ENCODE measurements at regions not wholly inside any gene's neighbourhood (a gene's known extent, or its start where the extent isn't known, plus 50 kb on each side); places are given as distances from the start of the nearest gene placed in this dataset.

DNA sequence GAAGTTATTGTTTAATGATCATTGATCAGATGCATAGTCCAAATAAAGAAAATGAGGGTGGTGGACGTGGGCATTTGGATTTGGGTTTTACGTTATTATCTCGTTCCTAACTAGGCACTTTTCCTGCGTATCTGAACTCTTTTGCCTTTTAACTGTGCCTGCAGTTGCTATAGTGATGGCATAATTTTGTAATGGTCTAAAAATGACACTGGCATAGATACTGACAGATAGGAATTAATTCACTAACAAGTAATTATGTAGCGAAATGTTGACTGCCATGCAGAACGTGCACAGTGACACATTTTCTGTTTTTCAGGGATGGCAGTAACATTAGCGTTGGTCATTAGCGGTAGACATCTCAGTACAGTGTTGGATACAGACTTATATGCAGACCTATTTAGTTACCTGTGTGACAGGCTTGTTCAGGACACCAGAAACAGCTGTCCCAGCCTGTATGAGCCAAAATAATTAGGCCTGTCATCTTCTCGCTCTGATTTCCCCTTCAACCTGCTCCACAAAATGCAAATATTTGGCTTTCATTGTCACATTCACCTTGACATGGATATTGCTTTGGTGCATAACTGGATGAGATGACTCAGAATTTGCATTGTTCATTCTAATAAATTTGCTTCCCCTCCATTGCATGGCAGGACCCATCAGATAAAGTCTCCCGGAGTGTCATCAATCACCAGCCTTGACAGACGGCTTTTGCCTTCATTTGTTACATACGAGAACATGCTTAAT is 413.3 kb upstream of the IRX1 start:
- TF ChIP-seq POLR2A (IDR thresholded peaks at IDR 0.05) (no peak), POLR2AphosphoS5 (IDR thresholded peaks at IDR 0.05) (no peak)
- TF ChIP-seq, protein P1, sequence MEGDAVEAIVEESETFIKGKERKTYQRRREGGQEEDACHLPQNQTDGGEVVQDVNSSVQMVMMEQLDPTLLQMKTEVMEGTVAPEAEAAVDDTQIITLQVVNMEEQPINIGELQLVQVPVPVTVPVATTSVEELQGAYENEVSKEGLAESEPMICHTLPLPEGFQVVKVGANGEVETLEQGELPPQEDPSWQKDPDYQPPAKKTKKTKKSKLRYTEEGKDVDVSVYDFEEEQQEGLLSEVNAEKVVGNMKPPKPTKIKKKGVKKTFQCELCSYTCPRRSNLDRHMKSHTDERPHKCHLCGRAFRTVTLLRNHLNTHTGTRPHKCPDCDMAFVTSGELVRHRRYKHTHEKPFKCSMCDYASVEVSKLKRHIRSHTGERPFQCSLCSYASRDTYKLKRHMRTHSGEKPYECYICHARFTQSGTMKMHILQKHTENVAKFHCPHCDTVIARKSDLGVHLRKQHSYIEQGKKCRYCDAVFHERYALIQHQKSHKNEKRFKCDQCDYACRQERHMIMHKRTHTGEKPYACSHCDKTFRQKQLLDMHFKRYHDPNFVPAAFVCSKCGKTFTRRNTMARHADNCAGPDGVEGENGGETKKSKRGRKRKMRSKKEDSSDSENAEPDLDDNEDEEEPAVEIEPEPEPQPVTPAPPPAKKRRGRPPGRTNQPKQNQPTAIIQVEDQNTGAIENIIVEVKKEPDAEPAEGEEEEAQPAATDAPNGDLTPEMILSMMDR (IDR thresholded peaks at IDR 0.05) = no peak
- H3K9me3 ChIP-seq = no peaks in the 10 kb centered on the region
- intact Hi-C loops (cut with DNase I) = no loop called here

DNA sequence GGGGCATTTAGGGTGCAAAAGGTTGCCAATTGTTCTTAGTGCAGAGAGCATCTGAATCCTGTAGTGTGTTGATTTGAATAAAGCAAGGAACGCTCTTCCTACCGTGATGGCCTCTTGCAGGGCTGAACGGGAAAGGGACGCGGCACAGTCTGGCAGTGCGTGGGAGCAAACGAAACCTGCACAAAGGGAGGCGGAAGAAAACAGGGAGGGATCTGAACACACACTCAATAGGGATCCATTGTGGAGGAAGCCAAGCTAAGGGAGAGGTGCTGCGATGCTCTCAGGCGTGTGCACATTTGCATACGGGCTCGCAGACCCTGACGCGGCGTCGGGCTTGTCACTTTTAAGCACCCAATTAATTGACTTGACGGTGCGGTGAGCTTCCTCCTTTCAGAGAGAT is 414.0 kb upstream of the IRX1 start:
- Histone ChIP-seq H3K27ac (no peak overlapping the region), H3K4me3 (no peak overlapping the region), H3K4me1 (replicated peaks) (no peaks in the 10 kb centered on the region), H3K36me3 (no peaks in the 10 kb centered on the region), H3K27me3 (replicated peaks; ENCODE audit: insufficient read depth) (no peaks in the 10 kb centered on the region), H3K9me3 (no peaks in the 10 kb centered on the region)
- DNase-seq (ENCODE audit: low spot score) = no peak
- intact Hi-C loops (cut with DNase I) = no loop called here
- TF ChIP-seq POLR2AphosphoS5 (IDR thresholded peaks at IDR 0.05) = no peak
- no peak for TF ChIP-seq POLR2A (IDR thresholded peaks at IDR 0.05)
- TF ChIP-seq, protein P1 (IDR thresholded peaks at IDR 0.05) = no peak
- 66% methylated on average over 18 of the region's 18 CpGs for WGBS

More for the DNA sequence above, 413.3 kb upstream of the IRX1 start:
- Histone ChIP-seq H3K27me3 (replicated peaks; ENCODE audit: insufficient read depth) (no peaks in the 10 kb centered on the region), H3K27ac (no peak overlapping the region), H3K36me3 (no peaks in the 10 kb centered on the region), H3K4me3 (no peak overlapping the region), H3K4me1 (replicated peaks) (no peaks in the 10 kb centered on the region)
- no peak for DNase-seq (ENCODE audit: low spot score)
- WGBS = 77% methylated on average over 12 of the region's 12 CpGs

DNA sequence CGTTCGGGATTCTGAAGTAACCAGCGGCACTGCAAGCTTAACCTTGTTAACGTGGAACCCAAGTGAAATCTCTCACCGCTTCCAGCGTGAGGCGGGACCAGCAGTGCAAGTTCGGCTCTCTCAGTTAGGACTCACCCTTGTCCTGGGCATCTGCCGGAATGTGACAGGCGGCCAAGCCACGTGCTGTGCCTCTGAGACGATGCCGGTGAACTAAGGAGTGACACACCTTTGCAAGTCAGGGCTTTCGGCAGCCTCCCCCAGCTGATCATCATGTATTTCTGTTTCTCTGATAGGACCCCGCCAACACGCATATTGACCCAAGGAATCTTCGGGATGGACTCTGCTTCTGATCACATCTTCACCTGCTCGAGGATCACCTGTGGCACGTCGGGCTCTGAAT is 415.0 kb upstream of the IRX1 start:
- intact Hi-C loops (cut with DNase I) = no loop called here
- WGBS = 96% methylated on average over 20 of the region's 20 CpGs
- H3K27ac ChIP-seq = no peak overlapping the region
- no peak for DNase-seq (ENCODE audit: low spot score)
- H3K36me3 ChIP-seq = no peaks in the 10 kb centered on the region
- H3K4me1 ChIP-seq (replicated peaks) = no peaks in the 10 kb centered on the region
- no peak overlapping the region for H3K4me3 ChIP-seq
- TF ChIP-seq, protein P1 (IDR thresholded peaks at IDR 0.05) = no peak
- TF ChIP-seq POLR2A (IDR thresholded peaks at IDR 0.05) = no peak
- no peak for TF ChIP-seq POLR2AphosphoS5 (IDR thresholded peaks at IDR 0.05)
- no peaks in the 10 kb centered on the region for H3K27me3 ChIP-seq (replicated peaks; ENCODE audit: insufficient read depth)
- H3K9me3 ChIP-seq = no peaks in the 10 kb centered on the region

DNA sequence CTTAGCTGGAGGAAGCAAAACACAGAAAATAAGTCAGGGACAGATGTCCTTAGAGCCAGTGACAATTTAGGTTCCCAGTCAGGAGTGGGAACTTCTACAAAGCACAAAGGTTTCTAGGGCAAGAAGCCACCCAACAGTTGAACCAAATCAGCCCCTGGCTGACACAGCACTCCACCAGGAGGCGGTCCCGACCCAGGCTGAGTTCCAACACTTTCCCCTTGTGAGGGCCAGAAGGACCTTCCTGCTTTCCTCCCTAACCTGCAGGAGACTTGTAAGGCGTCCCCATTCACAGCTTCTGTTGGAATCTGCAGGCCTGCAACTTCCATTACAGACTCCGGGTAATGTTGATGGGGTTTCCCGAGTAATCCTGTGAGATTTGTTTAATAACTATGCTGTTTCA is 416.4 kb upstream of the IRX1 start:
- DNase-seq (ENCODE audit: low spot score) = no peak
- intact Hi-C loops (cut with DNase I) = no loop called here
- no peaks in the 10 kb centered on the region for H3K27me3 ChIP-seq (replicated peaks; ENCODE audit: insufficient read depth)
- H3K9me3 ChIP-seq = no peaks in the 10 kb centered on the region
- H3K4me3 ChIP-seq = no peak overlapping the region
- 83% methylated on average over 5 of the region's 5 CpGs for WGBS
- no peaks in the 10 kb centered on the region for H3K36me3 ChIP-seq
- no peak overlapping the region for H3K27ac ChIP-seq
- no peaks in the 10 kb centered on the region for H3K4me1 ChIP-seq (replicated peaks)
- TF ChIP-seq, protein P1 (IDR thresholded peaks at IDR 0.05) = no peak
- TF ChIP-seq POLR2A (IDR thresholded peaks at IDR 0.05) (no peak), POLR2AphosphoS5 (IDR thresholded peaks at IDR 0.05) (no peak)

DNA sequence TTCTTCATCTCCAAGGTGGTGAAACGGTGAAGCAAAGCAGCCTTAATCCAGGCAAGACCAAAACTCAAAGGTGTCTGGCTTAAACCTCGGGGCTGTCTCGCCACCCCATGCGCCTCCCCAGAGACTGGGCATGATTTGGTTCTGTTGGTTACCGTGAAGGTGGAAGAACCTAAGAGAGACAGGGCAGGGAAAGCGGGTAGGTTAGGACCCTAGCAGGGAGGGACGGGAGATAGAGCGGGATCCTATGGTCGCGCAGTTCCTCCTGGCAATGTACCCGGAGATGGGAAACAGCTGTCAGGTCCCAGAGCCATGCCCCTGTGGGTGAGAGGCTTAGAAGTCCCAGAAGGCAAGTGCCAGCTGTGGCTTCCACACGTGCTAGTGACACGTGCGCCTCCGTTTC is 418.3 kb upstream of the IRX1 start:
- Histone ChIP-seq H3K4me1 (replicated peaks) (no peaks in the 10 kb centered on the region), H3K27ac (no peak overlapping the region), H3K36me3 (no peaks in the 10 kb centered on the region), H3K27me3 (replicated peaks; ENCODE audit: insufficient read depth) (no peaks in the 10 kb centered on the region), H3K9me3 (no peaks in the 10 kb centered on the region), H3K4me3 (no peak overlapping the region)
- 94% methylated on average over 15 of the region's 15 CpGs for whole genome bisulfite sequencing
- TF ChIP-seq POLR2A (IDR thresholded peaks at IDR 0.05) (no peak), POLR2AphosphoS5 (IDR thresholded peaks at IDR 0.05) (no peak)
- TF ChIP-seq, protein P1 (IDR thresholded peaks at IDR 0.05) = no peak
- intact Hi-C loops (cut with DNase I) = no loop called here
- no peak for DNase-seq (ENCODE audit: low spot score)
